Natural killer cell (primary cell): ENCODE measurements at regions not wholly inside any gene's neighbourhood (a gene's known extent, or its start where the extent isn't known, plus 50 kb on each side); places are given as distances from the start of the nearest gene placed in this dataset.

ENCODE experiments used
- ATAC-seq, 3 donors: fragments of 150-1000 bp in 2 of 3; fragments of 200-7000 bp in 1 of 3; cut with Tn5 transposase; 1 replicate in 1 of 3; 2 replicates in 2 of 3; pipeline ENCODE4 v1.10.0; 2021; ENCODE audit warnings: mild to moderate bottlenecking in 2 of 3, moderate library complexity in 2 of 3
- DNase-seq, 2 donors: peaks; one replicate each; pipeline versions ENCODE4 v3.0.0 to v3.0.0-alpha.2; 2013 to 2021; ENCODE audit warnings: mixed read lengths in 1 of 2
- H3K27ac ChIP-seq: one replicate; pipeline ENCODE4 v1.5.1; 2013; ENCODE audit warnings: mild to moderate bottlenecking, low read length
- H3K27me3 ChIP-seq: one replicate; pipeline ENCODE4 v1.6.1; 2013; ENCODE audit warnings: low read length; ENCODE audit not compliant: control insufficient read depth, insufficient read depth
- H3K36me3 ChIP-seq: one replicate; pipeline ENCODE4 v1.6.1; 2013; ENCODE audit warnings: low read length; ENCODE audit not compliant: control insufficient read depth, insufficient read depth
- H3K4me1 ChIP-seq: one replicate; pipeline ENCODE4 v1.6.1; 2013; ENCODE audit warnings: low read length; ENCODE audit not compliant: control insufficient read depth, insufficient read depth
- H3K4me3 ChIP-seq: one replicate; pipeline ENCODE4 v1.5.1; 2013; ENCODE audit warnings: low read length
- H3K9me3 ChIP-seq: one replicate; pipeline ENCODE4 v1.6.1; 2013; ENCODE audit warnings: low read length; ENCODE audit not compliant: control insufficient read depth, insufficient read depth
- H3K27ac Mint-ChIP-seq, 2 donors: one replicate each; pipeline ENCODE4 v1.8.0; 2022; ENCODE audit warnings: mild to moderate bottlenecking in 2 of 2, mixed read lengths in 2 of 2, moderate library complexity in 1 of 2
- H3K27me3 Mint-ChIP-seq, 2 donors: one replicate each; pipeline ENCODE4 v1.8.0; 2022; ENCODE audit warnings: low read depth in 2 of 2, mixed read lengths in 2 of 2
- H3K36me3 Mint-ChIP-seq: one replicate; pipeline ENCODE4 v1.8.0; 2022; ENCODE audit warnings: mixed read lengths
- H3K4me1 Mint-ChIP-seq, 2 donors: one replicate each; pipeline ENCODE4 v1.8.0; 2022; ENCODE audit warnings: mixed read lengths in 2 of 2
- H3K4me3 Mint-ChIP-seq: one replicate; pipeline ENCODE4 v1.8.0; 2022; ENCODE audit warnings: mild to moderate bottlenecking, moderate library complexity, mixed read lengths
- H3K9me3 Mint-ChIP-seq, 2 donors: one replicate each; pipeline ENCODE4 v1.8.0; 2022; ENCODE audit warnings: mixed read lengths in 2 of 2
- WGBS: methylation state at CpG from one replicate; pipeline ENCODE4 v1.1.7; 2013; ENCODE audit warnings: missing lambda C conversion rate; ENCODE audit not compliant: insufficient coverage; 5-methylcytosine and 5-hydroxymethylcytosine counted together
- intact Hi-C: fragments of 100-400 bp; cut with micrococcal nuclease; formaldehyde crosslinking; loops from one replicate; pipeline ENCODE4 v1.14.2; 2022
- TF ChIP-seq, protein P1 (sequence below): fragments of 200-600 bp; IDR thresholded peaks from one replicate; pipeline ENCODE4 v1.8.0; 2022; ENCODE audit warnings: antibody characterized with exemption

GRCh38 chr18:29838556-29838955 lies 1204.0 kb downstream of the DSC3 start:
- no peak overlapping the region for H3K27ac Mint-ChIP-seq
- no peaks in the 10 kb centered on the region for H3K4me1 Mint-ChIP-seq
- Histone ChIP-seq H3K4me3 (no peak overlapping the region), H3K27me3 (no peaks in the 10 kb centered on the region), H3K27ac (no peak overlapping the region), H3K4me1 (no peaks in the 10 kb centered on the region), H3K9me3 (no peaks in the 10 kb centered on the region), H3K36me3 (no peaks in the 10 kb centered on the region)
- H3K27me3 Mint-ChIP-seq, result no peaks in the 10 kb centered on the region
- H3K36me3 Mint-ChIP-seq, result no peaks in the 10 kb centered on the region
- H3K4me3 Mint-ChIP-seq, result no peak overlapping the region
- intact Hi-C loops, result no loop called here
- H3K9me3 Mint-ChIP-seq, result peaks cover 8 to 11% of the 10 kb centered on the region in 2 donors
- TF ChIP-seq, protein P1, sequence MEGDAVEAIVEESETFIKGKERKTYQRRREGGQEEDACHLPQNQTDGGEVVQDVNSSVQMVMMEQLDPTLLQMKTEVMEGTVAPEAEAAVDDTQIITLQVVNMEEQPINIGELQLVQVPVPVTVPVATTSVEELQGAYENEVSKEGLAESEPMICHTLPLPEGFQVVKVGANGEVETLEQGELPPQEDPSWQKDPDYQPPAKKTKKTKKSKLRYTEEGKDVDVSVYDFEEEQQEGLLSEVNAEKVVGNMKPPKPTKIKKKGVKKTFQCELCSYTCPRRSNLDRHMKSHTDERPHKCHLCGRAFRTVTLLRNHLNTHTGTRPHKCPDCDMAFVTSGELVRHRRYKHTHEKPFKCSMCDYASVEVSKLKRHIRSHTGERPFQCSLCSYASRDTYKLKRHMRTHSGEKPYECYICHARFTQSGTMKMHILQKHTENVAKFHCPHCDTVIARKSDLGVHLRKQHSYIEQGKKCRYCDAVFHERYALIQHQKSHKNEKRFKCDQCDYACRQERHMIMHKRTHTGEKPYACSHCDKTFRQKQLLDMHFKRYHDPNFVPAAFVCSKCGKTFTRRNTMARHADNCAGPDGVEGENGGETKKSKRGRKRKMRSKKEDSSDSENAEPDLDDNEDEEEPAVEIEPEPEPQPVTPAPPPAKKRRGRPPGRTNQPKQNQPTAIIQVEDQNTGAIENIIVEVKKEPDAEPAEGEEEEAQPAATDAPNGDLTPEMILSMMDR, result no peak
- WGBS, result 85% methylated on average over 1 of the region's 1 CpG
- DNase-seq (no peak), ATAC-seq (no peak)

DNA sequence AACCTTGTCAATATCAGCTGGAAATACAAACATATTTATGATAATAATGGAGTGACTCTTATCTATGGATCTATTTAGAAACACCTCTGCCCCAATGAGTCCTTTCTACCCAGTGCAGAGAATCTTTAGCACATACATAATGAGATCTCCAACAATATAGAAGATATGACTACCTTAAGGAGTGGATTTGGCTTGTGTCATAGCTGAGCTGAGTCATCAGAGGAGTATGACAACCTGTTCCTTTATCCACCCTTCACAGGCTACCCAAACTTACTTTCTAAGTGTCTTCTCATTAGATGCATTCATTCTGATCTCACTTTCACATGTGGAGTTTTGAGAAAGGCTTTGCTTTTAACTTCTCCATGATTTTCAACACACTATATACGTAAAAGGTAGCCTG lies 1218.9 kb downstream of the DSC3 start:
- no peak overlapping the region for H3K4me3 ChIP-seq
- no CpG with 5 or more reads among the region's 1 CpG for WGBS
- H3K36me3 ChIP-seq, result no peaks in the 10 kb centered on the region
- H3K4me1 Mint-ChIP-seq, result no peaks in the 10 kb centered on the region
- H3K27ac ChIP-seq, result no peak overlapping the region
- H3K27me3 Mint-ChIP-seq, result no peaks in the 10 kb centered on the region
- H3K9me3 ChIP-seq, result no peaks in the 10 kb centered on the region
- ATAC-seq, result no peak
- no peak for DNase-seq
- H3K27me3 ChIP-seq, result no peaks in the 10 kb centered on the region
- H3K27ac Mint-ChIP-seq, result no peak overlapping the region
- H3K9me3 Mint-ChIP-seq, result peaks cover 21 to 22% of the 10 kb centered on the region in 2 donors
- intact Hi-C loops, result no loop called here
- no peaks in the 10 kb centered on the region for H3K4me1 ChIP-seq
- H3K4me3 Mint-ChIP-seq, result no peak overlapping the region
- TF ChIP-seq, protein P1, result no peak
- H3K36me3 Mint-ChIP-seq, result peaks cover 6% of the 10 kb centered on the region

DNA sequence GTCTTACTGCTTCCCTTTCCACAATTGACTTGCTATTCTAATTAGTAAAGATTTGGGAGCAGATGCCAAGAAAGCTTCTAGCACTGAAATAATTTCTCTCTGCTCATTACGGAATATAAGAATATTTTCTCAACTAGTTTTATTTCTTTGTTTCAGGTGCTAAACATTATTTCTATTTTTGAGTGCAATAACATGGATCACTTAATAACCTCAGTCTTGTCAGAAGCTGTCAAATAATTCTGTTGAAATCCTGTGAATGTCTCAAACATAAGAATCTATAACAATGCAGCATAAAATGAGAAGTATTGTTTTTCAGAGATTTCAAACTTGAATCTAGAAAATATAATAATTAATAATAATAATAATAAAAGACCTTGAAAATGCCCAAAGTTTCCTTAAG lies 1221.0 kb downstream of the DSC3 start:
- ATAC-seq (no peak), DNase-seq (no peak)
- Mint-ChIP-seq H3K4me1 (no peaks in the 10 kb centered on the region), H3K27me3 (no peaks in the 10 kb centered on the region), H3K4me3 (no peak overlapping the region), H3K9me3 (peaks cover 20 to 29% of the 10 kb centered on the region in 2 donors), H3K36me3 (peaks cover 6% of the 10 kb centered on the region), H3K27ac (no peak overlapping the region)
- no CpG with 5 or more reads among the region's 1 CpG for WGBS
- intact Hi-C loops, result no loop called here
- TF ChIP-seq, protein P1, result no peak
- Histone ChIP-seq H3K9me3 (no peaks in the 10 kb centered on the region), H3K4me3 (no peak overlapping the region), H3K27me3 (no peaks in the 10 kb centered on the region), H3K4me1 (no peaks in the 10 kb centered on the region), H3K27ac (no peak overlapping the region), H3K36me3 (no peaks in the 10 kb centered on the region)

DNA sequence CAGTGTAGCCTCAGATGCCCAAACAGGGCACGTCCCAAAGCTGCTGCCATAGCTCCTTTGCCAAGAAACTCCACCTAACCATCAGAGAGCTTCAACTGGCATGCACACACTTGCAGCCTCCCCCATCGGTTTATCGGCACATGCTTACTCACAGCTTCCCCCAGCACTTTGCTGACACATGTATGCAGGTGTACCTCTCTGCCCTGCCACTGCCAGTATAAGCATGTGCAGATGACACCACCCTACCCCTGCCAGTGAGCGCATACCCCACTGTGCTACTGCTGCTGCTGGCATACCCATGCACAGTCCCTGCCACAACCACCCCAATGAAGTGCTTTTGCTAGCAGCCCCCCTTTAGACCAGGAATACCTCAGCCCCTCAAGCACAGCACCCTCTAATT lies 1231.0 kb downstream of the DSC3 start:
- Histone ChIP-seq H3K27ac (no peak overlapping the region), H3K36me3 (no peaks in the 10 kb centered on the region), H3K9me3 (no peaks in the 10 kb centered on the region), H3K4me3 (no peak overlapping the region), H3K4me1 (no peaks in the 10 kb centered on the region), H3K27me3 (no peaks in the 10 kb centered on the region)
- H3K36me3 Mint-ChIP-seq, result peaks cover 14% of the 10 kb centered on the region
- intact Hi-C loops, result no loop called here
- H3K27ac Mint-ChIP-seq, result no peak overlapping the region
- TF ChIP-seq, protein P1, result no peak
- peaks cover 14 to 29% of the 10 kb centered on the region in 2 donors for H3K9me3 Mint-ChIP-seq
- DNase-seq (no peak), ATAC-seq (no peak)
- 90% methylated on average over 4 of the region's 4 CpGs for WGBS
- H3K4me3 Mint-ChIP-seq, result no peak overlapping the region
- H3K27me3 Mint-ChIP-seq, result no peaks in the 10 kb centered on the region
- no peaks in the 10 kb centered on the region for H3K4me1 Mint-ChIP-seq
